ENCODE measurements at regions not wholly inside any gene's neighbourhood (a gene's known extent, or its start where the extent isn't known, plus 50 kb on each side); places are given as distances from the start of the nearest gene placed in this dataset.
"Not testable (repeated sequence)": the region's sequence is repeated elsewhere in the genome, so short reads cannot be mapped to it uniquely, and the experiment has no call there.

DNA sequence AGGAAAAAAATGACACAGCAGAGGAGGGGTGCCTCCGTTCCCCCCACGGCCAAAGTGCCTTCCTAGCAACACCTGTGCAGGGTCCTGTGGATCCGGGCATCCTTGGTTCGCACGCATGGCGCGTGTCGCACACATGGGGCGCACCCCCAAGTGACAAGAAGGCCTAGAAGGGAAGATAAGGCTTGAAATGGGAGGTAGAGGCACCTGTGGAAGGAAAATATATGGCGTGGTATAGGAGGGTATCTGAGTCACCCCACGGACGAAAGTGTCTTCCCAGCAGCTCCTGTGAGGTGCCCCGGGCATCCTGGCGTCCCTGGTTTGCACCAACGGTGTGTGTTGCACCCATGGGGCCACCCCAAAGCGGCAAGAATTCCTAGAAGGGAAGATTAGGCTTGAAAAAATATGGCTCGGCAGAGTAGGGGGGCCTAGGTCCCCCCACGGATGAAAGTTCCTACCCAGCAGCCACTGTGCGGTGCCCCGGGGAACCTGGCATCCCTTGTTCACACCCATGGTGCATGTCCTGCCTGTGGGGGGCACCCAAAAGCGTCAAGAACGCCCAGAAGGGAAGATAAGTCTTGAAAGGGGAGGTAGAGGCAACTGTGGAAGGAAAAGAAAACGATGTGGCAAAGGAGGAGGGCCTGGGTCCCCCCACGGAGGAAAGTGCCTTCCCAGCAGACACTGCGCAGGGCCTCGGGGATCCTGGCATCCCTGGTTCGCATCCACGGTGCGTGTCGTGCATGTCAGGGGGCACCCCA is 280.0 kb downstream of the ALG10 start:
- DNase-seq (ENCODE audit: low read depth in 3 of 3, low spot score in 1 of 3), result no peak

DNA sequence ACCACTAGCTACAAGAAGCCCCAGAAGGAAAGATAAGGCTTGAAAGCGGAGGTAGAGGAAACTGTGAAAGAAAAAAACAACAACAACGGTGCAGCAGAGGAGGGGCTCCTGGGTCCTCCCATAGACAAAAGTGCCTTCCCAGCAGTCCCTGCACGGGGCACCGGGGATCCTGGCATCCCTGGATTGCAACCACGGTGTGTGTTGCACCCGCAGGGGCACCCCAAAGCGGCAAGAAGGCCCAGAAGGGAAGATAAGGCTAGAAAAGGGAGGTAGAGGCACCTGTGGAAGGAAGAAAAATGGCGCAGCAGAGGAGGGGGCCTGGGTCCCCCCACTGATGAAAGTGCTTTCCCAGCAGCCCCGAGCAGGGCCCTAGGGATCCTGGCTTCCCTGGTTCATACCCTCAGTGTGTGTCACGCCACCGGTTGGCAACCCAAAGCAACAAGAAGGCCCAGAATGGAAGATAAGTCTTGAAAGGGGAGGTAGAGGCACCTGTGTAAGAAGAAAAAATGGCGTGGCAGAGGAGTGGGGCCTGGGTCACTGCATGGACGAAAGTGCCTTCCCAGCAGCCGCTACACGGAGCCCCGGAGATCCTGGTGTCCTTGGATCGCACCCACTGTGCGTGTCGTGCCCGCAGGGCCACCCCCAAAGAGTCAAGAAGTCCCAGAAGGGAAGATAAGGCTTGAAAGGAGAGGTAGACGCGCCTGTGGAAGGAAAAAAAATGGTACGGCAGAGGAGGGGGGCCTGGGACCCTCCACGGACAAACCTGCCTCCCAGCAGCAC is 281.0 kb downstream of the ALG10 start:
- no peak for DNase-seq (ENCODE audit: low read depth in 3 of 3, low spot score in 1 of 3)

DNA sequence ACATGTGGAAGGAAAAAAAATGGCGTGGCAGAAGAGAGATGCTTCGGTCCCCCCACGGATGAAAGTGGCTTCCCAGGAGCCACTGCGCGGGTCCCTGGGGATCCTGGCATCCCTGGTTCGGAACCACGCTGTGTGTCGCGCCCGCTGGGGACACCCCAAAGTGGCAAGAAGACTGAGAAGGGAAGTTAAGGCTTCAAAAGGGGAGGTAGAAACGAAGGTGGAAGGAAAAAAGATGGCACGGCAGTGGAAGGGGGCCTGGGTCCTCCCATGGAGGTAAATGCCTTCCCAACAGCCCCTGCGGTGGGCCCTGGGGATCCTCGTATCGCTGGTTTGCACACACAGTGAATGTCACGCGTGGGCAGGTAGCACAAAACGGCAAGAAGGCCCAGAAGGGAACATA is 281.7 kb downstream of the ALG10 start:
- no peak for DNase-seq (ENCODE audit: low read depth in 3 of 3, low spot score in 1 of 3)

DNA sequence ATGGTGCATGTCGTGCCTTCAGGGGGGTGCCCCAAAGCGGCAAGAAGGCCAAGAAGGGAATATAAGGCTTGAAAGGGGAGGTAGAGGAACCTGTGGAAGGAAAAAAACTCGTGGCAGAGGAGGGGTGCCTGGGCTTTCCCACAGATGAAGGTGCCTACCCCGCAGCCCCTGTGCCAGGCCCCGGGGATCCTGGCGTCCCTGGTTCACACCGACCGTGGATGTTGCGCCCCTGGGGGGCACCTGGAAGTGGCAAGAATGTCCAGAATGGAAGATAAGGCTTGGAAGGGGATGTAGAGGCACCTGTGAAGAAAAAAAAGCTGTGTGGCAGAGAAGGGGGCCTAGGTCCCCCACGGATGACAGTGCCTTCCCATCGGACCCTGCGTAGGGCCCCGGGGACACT is 282.2 kb downstream of the ALG10 start:
- no peak for DNase-seq (ENCODE audit: low read depth in 3 of 3, low spot score in 1 of 3)

DNA sequence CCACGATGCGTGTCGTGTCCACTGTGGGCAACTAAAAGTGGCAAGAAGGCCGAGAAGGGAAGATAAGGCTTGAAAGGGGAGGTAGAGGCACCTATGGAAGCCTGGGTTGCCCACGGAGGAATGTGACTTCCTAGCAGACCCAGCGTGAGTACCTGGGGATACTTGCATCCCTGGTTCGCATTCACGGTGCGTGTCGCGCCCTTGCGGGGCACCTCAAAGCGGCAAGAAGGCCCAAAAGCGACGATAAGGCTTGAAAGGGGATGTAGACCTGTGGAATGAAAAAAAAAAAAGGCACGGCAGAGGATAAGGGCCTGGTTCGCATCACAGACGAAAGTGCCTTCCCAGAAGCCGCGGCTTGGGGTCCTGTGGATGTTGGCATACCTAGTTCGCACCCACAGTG is 282.9 kb downstream of the ALG10 start:
- no peak for DNase-seq (ENCODE audit: low read depth in 3 of 3, low spot score in 1 of 3)

DNA sequence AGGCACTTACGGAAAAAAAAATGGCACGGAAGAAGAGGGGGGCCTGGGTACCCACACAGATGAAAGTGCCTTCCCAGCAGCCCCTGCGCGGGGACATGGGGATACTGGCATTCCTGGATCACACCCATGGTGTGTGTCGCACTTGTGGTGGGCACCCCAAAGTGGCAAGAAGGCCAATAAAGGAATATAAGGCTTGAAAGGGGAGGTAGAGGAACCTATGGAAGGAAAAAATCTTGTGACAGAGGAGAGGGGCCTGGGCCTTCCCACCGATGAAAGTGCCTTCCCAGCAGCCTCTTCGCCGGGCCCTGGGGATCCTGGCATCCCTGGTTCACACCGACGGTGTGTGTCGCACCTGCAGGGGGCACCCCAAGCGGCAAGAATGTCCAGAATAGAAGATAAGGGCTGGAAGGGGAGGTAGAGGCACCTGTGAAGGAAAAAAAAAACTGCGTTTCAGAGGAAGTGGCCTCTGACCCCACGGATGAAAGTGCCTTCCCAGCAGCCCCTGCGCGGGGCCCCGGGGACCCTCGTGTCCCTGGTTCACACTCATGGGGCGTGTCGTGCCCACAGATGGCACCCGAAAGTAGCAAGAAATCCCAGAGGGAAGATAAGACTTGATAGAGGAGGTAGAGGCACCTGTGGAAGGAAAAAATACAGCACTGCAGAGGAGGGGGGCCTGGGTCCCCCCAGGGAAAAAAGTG is 284.0 kb downstream of the ALG10 start:
- DNase-seq (ENCODE audit: low read depth in 3 of 3, low spot score in 1 of 3), result no peak

DNA sequence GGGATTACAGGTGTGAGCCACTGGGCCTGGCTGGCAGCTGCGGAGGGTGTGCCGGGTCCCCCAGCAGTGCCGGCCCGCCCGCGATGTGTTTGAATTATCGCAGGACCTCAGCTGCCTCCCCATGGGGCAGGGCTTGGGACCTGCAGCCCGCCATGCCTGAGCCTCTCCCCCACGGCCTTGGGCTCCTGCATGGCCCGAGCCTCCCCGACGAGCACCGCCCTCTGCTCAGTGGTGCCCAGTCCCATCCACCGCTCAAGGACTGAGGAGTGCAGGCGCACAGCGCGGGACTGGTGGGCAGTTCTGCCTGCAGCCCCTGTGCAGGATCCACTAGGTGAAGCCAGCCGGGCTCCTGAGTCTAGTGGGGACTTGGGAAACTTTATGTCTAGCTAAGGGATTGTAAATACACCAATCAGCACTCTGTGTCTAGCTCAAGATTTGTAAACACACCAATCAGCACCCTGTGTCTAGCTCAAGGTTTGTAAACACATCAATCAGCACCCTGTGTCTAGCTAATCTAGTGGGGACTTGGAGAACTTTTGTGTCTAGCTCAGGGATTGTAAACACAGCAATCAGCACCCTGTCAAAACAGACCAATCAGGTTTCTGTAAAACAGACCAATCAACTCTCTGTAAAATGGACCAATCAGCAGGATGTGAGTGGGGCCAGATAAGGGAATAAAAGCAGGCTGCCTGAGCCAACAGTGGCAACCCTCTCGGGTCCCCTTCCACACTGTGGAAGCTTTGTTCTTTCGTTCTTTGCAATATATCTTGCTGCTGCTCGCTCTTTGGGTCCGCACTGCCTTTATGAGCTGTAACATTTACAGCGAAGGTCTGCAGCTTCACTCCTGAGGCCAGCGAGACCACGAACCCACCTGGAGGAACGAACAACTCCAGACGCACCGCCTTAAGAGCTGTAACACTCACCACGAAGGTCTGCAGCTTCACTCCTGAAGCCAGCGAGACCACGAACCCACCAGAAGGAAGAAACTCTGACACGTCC is 287.8 kb downstream of the ALG10 start:
- DNase-seq (ENCODE audit: low read depth in 3 of 3, low spot score in 1 of 3), result not testable (repeated sequence)

DNA sequence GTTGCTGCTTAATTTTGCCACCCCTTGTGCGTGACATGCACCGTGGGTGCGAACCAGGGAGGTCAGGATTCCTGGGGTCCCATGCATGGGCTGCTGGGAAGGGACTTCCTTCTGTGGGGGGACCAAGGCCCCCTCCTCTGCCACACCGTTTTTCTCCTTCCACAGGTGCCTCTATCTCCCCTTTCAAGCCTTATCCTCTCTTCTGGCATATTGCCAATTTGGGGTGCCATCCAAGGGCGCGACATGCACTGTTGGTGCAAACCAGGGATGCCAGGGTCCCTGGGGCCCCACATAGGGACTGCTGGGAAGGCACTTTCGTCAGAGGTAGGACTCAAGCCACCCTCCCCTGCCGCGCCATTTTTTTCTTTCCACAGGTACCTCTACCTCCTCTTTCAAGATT is 289.0 kb downstream of the ALG10 start:
- no peak for DNase-seq (ENCODE audit: low read depth in 3 of 3, low spot score in 1 of 3)

DNA sequence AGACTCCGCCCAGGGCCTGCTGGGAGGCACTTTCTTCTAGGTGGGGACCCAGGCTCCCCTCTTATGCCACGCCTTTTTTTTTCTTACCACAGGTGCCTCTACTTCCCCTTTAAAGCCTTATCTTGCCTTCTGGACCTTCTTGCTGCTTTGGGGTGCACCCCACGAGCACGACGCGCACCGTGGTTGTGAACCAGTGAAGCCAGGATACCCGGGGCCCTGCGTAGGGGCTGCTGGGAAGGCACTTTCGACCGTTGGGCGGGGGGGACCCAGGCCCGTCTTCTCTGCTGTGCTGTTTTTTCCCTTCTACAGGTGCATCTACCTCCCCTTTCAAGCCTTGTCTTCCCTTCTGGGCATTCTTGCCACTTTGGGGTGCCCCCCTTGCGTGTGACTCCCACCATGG is 305.4 kb downstream of the ALG10 start:
- no peak for DNase-seq (ENCODE audit: low read depth in 3 of 3, low spot score in 1 of 3)

DNA sequence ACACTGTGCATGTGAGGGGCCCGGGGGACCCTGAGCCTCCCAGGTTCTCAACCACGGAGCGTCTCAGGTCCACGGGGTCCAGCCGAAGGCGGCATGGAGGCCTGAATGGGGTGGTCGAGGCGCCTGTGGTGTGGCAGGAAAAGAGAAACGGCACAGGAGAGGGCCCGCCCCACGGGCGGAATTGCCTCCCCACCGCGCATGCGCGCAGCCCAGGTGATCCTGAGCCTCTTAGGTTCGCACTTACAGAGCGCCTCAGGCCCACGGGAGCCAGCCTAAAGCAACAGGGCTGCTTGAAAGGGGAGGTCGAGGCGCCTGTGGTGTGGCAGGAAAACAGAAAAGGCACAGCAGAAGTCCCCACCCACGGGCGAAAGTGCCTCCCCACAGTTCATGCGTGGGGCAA is 311.0 kb downstream of the ALG10 start:
- no peak for DNase-seq (ENCODE audit: low read depth in 3 of 3, low spot score in 1 of 3)

DNA sequence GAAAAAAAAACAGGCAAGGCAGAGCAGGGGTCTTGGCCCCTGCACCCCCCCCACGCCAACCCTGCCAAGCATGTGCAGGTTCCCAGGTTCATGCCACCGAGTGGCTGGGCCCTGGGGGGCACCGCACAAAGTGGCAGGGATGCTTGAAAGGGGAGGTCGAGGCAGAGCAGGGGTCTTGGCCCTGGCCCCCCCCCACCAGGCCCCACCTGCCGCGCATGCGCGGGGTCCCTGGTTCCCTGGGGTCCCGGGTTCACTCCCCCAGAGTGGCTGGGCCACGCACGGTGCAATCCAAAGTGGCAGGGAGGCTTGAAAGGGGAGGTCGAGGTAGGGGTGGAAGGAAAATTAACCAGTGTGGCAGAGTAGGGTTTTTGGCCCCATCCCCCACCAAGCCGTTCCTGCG is 312.2 kb downstream of the ALG10 start:
- no peak for DNase-seq (ENCODE audit: low read depth in 3 of 3, low spot score in 1 of 3)

DNA sequence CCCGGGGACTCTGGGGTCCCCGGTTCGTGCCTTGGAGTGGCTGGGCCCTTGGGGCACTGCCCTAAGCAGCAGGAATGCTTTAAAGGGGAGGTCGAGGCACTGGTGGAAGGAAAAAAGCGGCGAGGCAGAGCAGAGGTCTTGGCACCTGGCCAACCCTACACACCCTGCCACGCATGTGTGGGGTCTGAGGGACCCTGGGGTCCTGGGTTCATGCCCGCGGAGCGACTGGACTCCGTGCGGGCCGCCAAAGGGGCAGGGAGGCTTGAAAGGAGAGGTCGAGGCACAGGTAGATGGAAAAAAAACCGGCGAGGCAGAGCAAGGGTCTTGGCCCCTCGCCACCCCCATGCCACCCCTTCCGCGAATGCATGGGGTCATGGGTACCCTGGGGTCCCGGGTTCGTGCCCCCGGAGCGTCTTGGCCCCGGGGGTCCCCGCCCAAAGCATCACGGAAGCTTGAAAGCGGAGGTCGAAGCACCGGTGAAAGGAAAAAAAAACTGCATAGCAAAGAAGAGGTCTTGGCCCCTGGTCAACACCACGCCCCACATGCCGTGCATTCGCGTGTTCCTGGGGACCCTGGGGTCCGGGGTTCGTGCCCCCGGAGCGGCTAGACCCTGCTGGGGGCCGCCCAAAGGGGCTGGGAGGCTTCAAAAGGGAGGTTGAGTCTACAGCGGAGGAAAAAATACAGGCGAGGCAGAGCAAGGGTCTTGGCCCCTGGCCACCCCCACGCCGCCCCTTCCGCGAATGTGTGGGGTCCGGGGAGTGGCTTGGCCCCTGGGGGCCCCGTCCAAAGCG is 312.9 kb downstream of the ALG10 start:
- no peak for DNase-seq (ENCODE audit: low read depth in 3 of 3, low spot score in 1 of 3)

DNA sequence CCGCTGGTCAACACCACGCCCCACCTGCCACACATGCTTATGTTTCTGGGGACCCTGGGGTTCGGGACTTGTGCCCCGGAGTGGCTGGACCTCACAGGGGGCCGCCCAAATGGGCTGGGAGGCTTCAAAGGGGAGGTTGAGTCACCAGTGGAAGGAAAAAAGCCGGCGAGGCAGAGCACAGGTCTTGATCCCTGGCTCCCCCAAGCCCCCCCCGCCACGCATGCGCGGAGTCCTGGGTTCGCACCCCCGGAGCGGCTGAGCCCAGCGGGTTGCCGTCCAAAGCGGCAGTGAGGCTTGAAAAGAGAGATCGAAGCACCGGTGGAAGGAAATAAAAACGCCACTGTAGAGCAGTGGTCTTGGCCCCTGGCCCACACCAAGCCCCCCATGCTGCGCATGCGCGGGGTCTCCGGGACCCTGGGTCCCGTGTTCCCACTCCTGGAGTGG is 313.5 kb downstream of the ALG10 start:
- DNase-seq (ENCODE audit: low read depth in 3 of 3, low spot score in 1 of 3), result no peak

DNA sequence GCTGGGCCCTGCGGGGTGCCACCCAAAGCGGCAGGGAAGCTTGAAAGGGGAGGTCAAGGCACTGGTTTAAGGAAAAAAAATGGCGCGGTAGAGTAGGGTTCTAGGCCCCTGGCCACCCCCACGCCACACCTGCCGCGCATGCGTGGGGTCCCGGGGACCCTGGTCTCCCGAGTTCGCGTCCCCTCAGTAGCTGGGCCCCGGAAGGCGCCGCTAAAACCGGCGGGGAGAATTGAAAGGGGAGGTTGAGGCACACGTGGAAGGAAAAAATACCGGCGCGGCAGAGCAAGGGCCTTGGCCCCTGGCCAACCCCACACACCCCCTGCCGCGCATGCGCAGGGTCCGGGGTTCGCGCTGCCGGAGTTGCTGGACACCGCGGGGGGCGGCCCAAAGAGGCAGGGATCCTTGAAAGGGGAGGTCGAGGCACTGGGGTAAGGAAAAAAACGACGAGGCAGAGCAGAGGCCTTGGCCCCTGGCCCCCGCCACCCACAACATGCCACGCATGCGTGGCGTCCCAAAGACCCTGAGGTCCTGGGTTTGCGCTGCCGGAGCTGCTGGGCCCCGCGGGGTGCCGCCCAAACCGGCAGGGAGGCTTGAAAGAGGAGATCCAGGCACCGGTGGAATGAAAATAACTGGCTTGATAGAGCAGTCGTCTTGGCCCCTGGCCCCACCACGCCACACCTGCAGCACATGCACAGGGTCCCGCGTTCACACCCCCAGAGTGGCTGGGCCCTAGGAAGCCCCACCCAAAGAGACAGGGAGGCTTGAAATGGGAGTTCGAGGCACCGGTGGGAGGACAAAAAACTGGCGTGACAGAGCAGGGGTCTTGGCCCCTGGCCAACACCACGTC is 314.5 kb downstream of the ALG10 start:
- no peak for DNase-seq (ENCODE audit: low read depth in 3 of 3, low spot score in 1 of 3)

DNA sequence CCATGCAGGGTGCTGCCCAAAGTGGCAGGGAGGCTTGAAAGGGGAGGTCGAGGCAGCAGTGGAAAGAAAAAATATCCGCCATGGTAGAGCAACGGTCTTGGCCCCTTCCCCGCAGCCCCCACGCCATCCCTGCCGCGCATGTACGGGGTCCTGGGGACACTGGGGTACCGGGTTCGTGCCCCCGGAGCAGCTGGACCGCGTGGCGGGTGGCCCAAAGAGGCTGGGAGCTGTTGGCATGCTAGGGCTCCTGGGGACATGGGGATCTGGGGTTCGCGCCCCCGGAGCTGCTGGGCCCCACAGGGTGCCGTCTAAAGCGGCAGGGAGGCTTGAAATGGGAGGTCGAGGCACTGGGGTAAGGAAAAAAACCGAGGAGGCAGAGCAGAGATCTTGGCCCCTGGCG is 316.5 kb downstream of the ALG10 start:
- DNase-seq (ENCODE audit: low read depth in 3 of 3, low spot score in 1 of 3), result no peak

DNA sequence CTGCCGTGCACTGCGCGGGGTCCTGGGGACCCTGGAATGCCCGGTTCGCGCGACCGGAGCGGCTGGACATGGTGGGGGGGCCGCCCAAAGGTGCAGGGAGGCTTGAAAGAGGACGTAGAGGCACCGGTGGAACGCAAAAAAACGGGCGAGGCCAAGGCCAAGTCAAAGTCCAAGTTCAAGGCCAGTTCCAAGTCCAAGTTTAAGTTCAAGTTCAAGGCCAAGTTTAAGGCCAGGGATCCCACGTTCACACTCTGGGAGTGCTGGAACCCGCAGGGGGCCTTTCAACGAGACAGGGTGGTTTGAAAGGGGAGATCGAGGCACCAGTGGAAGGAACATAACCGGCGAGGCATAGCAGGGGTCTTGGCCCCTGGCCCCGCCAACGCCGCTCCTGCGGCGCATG is 317.6 kb downstream of the ALG10 start:
- DNase-seq (ENCODE audit: low read depth in 3 of 3, low spot score in 1 of 3), result no peak

DNA sequence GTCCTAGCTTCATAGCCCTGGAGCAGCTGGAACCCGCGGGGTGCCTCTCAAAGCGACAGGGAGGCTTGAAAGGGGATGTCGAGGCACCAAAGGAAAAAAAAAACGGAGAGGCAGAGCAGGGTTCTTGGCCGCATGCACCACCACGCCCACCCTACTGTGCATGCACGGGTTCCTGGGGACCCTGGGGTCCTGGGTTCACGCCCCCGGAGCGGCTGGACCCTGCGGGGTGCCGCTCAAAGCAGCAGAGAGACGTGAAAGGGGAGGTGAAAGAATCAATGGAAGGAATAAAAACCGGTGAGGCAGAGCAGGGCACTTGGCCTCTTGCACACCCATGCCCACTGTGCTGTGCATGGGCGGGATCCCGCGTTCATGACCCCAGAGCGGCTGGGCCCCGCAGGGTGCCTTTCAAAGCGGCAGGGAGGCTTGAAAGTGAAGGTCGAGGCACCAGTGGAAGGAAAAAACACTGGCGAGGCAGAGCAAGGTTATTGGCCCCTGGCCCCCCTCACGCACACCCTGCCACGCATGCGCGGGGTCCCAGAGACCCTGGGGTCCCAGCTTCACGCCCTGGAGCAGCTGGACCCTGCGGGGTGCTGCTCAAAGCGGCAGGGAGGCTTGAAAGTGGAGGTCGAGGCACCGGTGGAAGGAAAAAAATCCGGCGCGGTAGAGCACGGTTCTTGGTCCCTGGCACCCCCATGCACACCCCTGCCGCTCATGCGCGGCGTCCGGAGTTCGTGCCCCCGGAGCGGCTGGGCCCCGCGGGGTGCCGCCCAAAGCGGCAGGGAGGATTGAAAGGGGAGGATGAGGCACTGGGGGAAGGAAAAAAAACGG is 318.5 kb downstream of the ALG10 start:
- DNase-seq (ENCODE audit: low read depth in 3 of 3, low spot score in 1 of 3), result no peak

DNA sequence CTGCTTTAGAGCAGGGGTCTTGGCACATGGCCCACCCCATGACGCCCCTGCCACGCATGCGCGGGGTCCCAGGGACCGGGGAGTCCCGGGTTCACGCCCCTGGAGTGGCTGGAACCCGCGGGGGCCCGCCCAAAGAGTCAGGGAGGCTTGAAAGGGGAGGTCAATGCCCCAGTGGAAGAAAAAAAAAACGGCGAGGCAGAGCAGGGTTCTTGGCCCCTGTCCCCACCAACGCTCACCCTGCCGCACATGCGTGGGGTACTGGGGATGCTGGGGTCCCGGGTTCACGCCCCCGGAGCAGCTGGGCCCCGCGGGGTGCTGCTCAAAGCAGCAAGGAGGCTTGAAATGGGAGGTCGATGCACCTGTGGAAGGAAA is 319.1 kb downstream of the ALG10 start:
- DNase-seq (ENCODE audit: low read depth in 3 of 3, low spot score in 1 of 3), result no peak
